ENCODE measurements at regions not wholly inside any gene's neighbourhood (a gene's known extent, or its start where the extent isn't known, plus 50 kb on each side); places are given as distances from the start of the nearest gene placed in this dataset. TPM values are rescaled to one million over a fixed set of nuclear protein-coding genes. Genes with fewer than 3 reads are reported as not detected.

- TF ChIP-seq SIN3A (conservative IDR thresholded peaks at IDR 0.05 in 1 of 2, IDR thresholded peaks at IDR 0.05 in 1 of 2; ENCODE audit: low read depth in 1 of 2, low read length in 2 of 2) (no peak), KDM4A (IDR thresholded peaks at IDR 0.05; ENCODE audit: low read depth, low read length, severe bottlenecking) (no peak), HDAC2 (IDR thresholded peaks at IDR 0.05; ENCODE audit: borderline replicate concordance in 1 of 2, low read depth in 2 of 2, low read length in 2 of 2) (no peak)
These were observed 56.2 kb upstream of the VEPH1 start (continued) for GRCh38 chr3:157559401-157559800.

Small RNAs in the stretch of these regions (small RNA-seq; reads per million reads assigned to genes)
- not detected for gene RN7SKP46 (ENCODE audit: insufficient read depth)
